ENCODE measurements at regions not wholly inside any gene's neighbourhood (a gene's known extent, or its start where the extent isn't known, plus 50 kb on each side); places are given as distances from the start of the nearest gene placed in this dataset.

DNA sequence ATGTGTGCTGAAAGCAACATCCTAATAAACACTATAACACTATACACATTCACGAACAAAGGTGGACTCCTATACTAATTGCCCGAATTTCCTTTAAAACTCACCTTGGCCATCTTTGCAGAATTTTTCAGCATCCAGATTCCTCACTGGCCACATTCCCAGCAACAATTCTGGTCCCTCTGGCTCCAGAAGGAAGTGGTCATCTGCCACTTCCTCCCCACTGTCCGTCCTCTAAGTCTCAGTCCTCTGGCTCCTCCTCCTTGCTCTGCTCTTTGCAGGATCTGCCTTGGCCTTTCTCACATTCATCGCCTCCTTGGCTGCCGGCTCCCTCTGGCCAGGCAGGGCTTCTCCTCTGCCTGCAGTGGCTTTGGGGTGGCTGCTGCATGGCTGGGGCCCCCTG is 426.0 kb downstream of the FUT8 start:
- TF ChIP-seq ZC3H10 (CRISPR knock-in tag; IDR thresholded peaks at IDR 0.05) (no peak), ZFP3 (CRISPR knock-in tag; IDR thresholded peaks at IDR 0.05) (no peak), ARNTL (CRISPR knock-in tag; IDR thresholded peaks at IDR 0.05; ENCODE audit: borderline replicate concordance, low read depth) (no peak), CSDC2 (CRISPR knock-in tag; IDR thresholded peaks at IDR 0.05) (no peak), ZNF565 (CRISPR knock-in tag; conservative IDR thresholded peaks at IDR 0.05; ENCODE audit: low read depth) (no peak), GLIS3 (CRISPR knock-in tag; IDR thresholded peaks at IDR 0.05) (no peak), ESRRG (CRISPR knock-in tag; IDR thresholded peaks at IDR 0.05) (no peak), ISL1 (CRISPR knock-in tag; IDR thresholded peaks at IDR 0.05) (no peak), ZFP30 (CRISPR knock-in tag; IDR thresholded peaks at IDR 0.05) (no peak), ZNF70 (CRISPR knock-in tag; IDR thresholded peaks at IDR 0.05) (no peak), SNAI2 (CRISPR knock-in tag; IDR thresholded peaks at IDR 0.05) (no peak), RARB (CRISPR knock-in tag; IDR thresholded peaks at IDR 0.05) (no peak), TCF4 (CRISPR knock-in tag; IDR thresholded peaks at IDR 0.05; ENCODE audit: borderline replicate concordance) (no peak), ZNF8 (CRISPR knock-in tag; IDR thresholded peaks at IDR 0.05) (no peak), OSR1 (CRISPR knock-in tag; IDR thresholded peaks at IDR 0.05) (no peak), PPARA (CRISPR knock-in tag; IDR thresholded peaks at IDR 0.05; ENCODE audit: borderline replicate concordance) (no peak)
- TF ChIP-seq, protein P1, sequence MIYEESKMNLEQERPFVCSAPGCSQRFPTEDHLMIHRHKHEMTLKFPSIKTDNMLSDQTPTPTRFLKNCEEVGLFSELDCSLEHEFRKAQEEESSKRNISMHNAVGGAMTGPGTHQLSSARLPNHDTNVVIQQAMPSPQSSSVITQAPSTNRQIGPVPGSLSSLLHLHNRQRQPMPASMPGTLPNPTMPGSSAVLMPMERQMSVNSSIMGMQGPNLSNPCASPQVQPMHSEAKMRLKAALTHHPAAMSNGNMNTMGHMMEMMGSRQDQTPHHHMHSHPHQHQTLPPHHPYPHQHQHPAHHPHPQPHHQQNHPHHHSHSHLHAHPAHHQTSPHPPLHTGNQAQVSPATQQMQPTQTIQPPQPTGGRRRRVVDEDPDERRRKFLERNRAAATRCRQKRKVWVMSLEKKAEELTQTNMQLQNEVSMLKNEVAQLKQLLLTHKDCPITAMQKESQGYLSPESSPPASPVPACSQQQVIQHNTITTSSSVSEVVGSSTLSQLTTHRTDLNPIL (CRISPR knock-in tag; IDR thresholded peaks at IDR 0.05; ENCODE audit: low read depth) = no peak
- TF ChIP-seq, protein P2, sequence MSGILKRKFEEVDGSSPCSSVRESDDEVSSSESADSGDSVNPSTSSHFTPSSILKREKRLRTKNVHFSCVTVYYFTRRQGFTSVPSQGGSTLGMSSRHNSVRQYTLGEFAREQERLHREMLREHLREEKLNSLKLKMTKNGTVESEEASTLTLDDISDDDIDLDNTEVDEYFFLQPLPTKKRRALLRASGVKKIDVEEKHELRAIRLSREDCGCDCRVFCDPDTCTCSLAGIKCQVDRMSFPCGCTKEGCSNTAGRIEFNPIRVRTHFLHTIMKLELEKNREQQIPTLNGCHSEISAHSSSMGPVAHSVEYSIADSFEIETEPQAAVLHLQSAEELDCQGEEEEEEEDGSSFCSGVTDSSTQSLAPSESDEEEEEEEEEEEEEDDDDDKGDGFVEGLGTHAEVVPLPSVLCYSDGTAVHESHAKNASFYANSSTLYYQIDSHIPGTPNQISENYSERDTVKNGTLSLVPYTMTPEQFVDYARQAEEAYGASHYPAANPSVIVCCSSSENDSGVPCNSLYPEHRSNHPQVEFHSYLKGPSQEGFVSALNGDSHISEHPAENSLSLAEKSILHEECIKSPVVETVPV (CRISPR knock-in tag; IDR thresholded peaks at IDR 0.05) = no peak
- TF ChIP-seq, protein P3, sequence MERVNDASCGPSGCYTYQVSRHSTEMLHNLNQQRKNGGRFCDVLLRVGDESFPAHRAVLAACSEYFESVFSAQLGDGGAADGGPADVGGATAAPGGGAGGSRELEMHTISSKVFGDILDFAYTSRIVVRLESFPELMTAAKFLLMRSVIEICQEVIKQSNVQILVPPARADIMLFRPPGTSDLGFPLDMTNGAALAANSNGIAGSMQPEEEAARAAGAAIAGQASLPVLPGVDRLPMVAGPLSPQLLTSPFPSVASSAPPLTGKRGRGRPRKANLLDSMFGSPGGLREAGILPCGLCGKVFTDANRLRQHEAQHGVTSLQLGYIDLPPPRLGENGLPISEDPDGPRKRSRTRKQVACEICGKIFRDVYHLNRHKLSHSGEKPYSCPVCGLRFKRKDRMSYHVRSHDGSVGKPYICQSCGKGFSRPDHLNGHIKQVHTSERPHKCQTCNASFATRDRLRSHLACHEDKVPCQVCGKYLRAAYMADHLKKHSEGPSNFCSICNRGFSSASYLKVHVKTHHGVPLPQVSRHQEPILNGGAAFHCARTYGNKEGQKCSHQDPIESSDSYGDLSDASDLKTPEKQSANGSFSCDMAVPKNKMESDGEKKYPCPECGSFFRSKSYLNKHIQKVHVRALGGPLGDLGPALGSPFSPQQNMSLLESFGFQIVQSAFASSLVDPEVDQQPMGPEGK (CRISPR knock-in tag; IDR thresholded peaks at IDR 0.05; ENCODE audit: borderline replicate concordance) = no peak
- TF ChIP-seq, protein P4, sequence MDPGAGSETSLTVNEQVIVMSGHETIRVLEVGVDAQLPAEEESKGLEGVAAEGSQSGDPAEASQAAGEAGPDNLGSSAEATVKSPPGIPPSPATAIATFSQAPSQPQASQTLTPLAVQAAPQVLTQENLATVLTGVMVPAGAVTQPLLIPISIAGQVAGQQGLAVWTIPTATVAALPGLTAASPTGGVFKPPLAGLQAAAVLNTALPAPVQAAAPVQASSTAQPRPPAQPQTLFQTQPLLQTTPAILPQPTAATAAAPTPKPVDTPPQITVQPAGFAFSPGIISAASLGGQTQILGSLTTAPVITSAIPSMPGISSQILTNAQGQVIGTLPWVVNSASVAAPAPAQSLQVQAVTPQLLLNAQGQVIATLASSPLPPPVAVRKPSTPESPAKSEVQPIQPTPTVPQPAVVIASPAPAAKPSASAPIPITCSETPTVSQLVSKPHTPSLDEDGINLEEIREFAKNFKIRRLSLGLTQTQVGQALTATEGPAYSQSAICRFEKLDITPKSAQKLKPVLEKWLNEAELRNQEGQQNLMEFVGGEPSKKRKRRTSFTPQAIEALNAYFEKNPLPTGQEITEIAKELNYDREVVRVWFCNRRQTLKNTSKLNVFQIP (CRISPR knock-in tag; IDR thresholded peaks at IDR 0.05; ENCODE audit: borderline replicate concordance, low read depth) = no peak
- ATAC-seq = no peak

DNA sequence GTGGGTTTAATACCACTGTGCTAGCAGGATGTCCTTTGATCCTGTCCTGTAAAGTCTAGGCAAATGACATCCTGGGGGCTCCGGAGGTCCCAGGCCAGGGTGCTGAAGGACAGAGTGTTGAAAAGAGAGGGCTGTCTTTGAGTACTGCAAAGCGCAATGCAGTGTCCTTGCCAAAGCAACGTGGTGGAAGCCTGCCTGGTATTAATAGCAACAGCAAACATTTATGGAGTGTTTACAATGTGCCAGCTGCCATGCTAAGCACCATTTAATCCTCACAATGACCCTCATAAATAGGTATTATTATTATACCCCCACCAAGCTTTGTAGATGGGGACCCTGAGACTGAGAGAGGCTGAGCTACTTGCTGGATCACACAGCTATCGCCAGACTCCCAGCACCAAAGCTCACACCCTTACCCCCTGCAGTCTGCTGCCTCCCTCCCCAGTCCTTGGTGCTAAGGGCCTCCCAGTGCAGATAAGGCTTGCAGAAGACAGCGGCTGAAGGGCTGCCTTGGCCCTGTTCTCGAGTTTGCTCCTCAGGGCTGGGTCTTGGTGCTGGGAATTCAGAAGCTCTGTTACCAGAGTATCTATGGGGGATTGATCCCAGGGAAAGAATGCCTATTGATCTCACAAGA is 427.7 kb downstream of the FUT8 start:
- TF ChIP-seq, protein P4 (CRISPR knock-in tag; IDR thresholded peaks at IDR 0.05; ENCODE audit: borderline replicate concordance, low read depth) = no peak
- no peak for TF ChIP-seq ARNTL (CRISPR knock-in tag; IDR thresholded peaks at IDR 0.05; ENCODE audit: borderline replicate concordance, low read depth)
- no peak for TF ChIP-seq ESRRG (CRISPR knock-in tag; IDR thresholded peaks at IDR 0.05)
- no peak for TF ChIP-seq ZNF565 (CRISPR knock-in tag; conservative IDR thresholded peaks at IDR 0.05; ENCODE audit: low read depth)
- TF ChIP-seq ZFP30 (CRISPR knock-in tag; IDR thresholded peaks at IDR 0.05) = no peak
- no peak for TF ChIP-seq BACH2 (CRISPR knock-in tag; IDR thresholded peaks at IDR 0.05; ENCODE audit: borderline replicate concordance)
- TF ChIP-seq SNAI2 (CRISPR knock-in tag; IDR thresholded peaks at IDR 0.05) = no peak
- TF ChIP-seq GLIS3 (CRISPR knock-in tag; IDR thresholded peaks at IDR 0.05) = no peak
- no peak for TF ChIP-seq ISL1 (CRISPR knock-in tag; IDR thresholded peaks at IDR 0.05)
- no peak for TF ChIP-seq RARB (CRISPR knock-in tag; IDR thresholded peaks at IDR 0.05)
- TF ChIP-seq ZNF8 (CRISPR knock-in tag; IDR thresholded peaks at IDR 0.05) = no peak
- no peak for TF ChIP-seq PPARA (CRISPR knock-in tag; IDR thresholded peaks at IDR 0.05; ENCODE audit: borderline replicate concordance)
- TF ChIP-seq ZC3H10 (CRISPR knock-in tag; IDR thresholded peaks at IDR 0.05) = no peak

DNA sequence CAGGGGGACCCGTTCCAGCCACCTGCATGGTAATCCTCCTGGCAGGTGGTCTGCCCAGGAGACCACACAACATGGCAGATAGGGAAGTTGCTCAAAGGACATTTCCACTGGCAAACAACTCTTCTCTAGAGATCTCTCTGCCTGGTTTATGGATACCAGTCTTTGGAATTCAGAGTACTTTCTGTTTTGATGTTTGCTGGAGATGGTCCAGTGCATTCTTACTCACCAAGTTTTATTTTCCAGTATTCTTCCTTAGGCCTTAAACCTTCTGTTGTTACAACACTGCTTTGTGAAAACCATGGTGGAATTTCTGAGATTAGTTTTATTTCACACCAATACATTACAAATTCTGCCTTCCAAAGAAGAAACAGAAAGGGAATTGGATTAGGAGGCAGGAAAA is 428.3 kb downstream of the FUT8 start:
- TF ChIP-seq, protein P5, sequence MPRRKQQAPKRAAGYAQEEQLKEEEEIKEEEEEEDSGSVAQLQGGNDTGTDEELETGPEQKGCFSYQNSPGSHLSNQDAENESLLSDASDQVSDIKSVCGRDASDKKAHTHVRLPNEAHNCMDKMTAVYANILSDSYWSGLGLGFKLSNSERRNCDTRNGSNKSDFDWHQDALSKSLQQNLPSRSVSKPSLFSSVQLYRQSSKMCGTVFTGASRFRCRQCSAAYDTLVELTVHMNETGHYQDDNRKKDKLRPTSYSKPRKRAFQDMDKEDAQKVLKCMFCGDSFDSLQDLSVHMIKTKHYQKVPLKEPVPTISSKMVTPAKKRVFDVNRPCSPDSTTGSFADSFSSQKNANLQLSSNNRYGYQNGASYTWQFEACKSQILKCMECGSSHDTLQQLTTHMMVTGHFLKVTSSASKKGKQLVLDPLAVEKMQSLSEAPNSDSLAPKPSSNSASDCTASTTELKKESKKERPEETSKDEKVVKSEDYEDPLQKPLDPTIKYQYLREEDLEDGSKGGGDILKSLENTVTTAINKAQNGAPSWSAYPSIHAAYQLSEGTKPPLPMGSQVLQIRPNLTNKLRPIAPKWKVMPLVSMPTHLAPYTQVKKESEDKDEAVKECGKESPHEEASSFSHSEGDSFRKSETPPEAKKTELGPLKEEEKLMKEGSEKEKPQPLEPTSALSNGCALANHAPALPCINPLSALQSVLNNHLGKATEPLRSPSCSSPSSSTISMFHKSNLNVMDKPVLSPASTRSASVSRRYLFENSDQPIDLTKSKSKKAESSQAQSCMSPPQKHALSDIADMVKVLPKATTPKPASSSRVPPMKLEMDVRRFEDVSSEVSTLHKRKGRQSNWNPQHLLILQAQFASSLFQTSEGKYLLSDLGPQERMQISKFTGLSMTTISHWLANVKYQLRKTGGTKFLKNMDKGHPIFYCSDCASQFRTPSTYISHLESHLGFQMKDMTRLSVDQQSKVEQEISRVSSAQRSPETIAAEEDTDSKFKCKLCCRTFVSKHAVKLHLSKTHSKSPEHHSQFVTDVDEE (CRISPR knock-in tag; IDR thresholded peaks at IDR 0.05) = no peak
- TF ChIP-seq RARB (CRISPR knock-in tag; IDR thresholded peaks at IDR 0.05) = no peak
- TF ChIP-seq BACH2 (CRISPR knock-in tag; IDR thresholded peaks at IDR 0.05; ENCODE audit: borderline replicate concordance) = no peak
- TF ChIP-seq, protein P2 (CRISPR knock-in tag; IDR thresholded peaks at IDR 0.05) = no peak
- no peak for TF ChIP-seq ESRRG (CRISPR knock-in tag; IDR thresholded peaks at IDR 0.05)
- ATAC-seq = no peak

More for the DNA sequence above, 427.7 kb downstream of the FUT8 start:
- ATAC-seq = no peak

Data from SK-N-SH treated with all-trans-retinoic acid at 6 μM for 48 hours (cell line).